ENCODE measurements at regions not wholly inside any gene's neighbourhood (a gene's known extent, or its start where the extent isn't known, plus 50 kb on each side); places are given as distances from the start of the nearest gene placed in this dataset.
"Not testable (repeated sequence)": the region's sequence is repeated elsewhere in the genome, so short reads cannot be mapped to it uniquely, and the experiment has no call there.

GRCh38 chr15:69565066-69565655 lies 112.5 kb downstream of the RPLP1 start:
- no peak for TF ChIP-seq CTCF (IDR thresholded peaks at IDR 0.05; ENCODE audit: insufficient read depth, low read length, missing control alignments)
- ChIA-PET CTCF (no interaction called here), POLR2A (no interaction called here)
- H3K4me3 ChIP-seq (ENCODE audit: low read depth, low read length): no peak overlapping the region
- no peak for DNase-seq (ENCODE audit: low read depth, low spot score)

- CTCF ChIA-PET: interaction anchor here (1.0 to 1.1 kb wide), 2 partner anchors 8 to 10 kb away, joined by 3 read pairs; no protein-coding TSS in a partner anchor
- POLR2A ChIA-PET; DNase-seq (ENCODE audit: low read depth, low spot score); H3K4me3 ChIP-seq (ENCODE audit: low read depth, low read length): not testable (repeated sequence)
Measured at GRCh38 chr15:69567238-69567760, 114.7 kb downstream of the RPLP1 start.

- POLR2A ChIA-PET: interaction anchor here (0.7 kb wide), 2 partner anchors 11 to 528 kb away, joined by 3 to 4 read pairs; no protein-coding TSS in a partner anchor
- CTCF ChIA-PET: interaction anchor here (0.7 to 1.0 kb wide), 3 partner anchors 8 to 46 kb away, joined by 3 to 4 read pairs (median 3); no protein-coding TSS in a partner anchor
- H3K4me3 ChIP-seq (ENCODE audit: low read depth, low read length): no peak overlapping the region
- TF ChIP-seq CTCF (IDR thresholded peaks at IDR 0.05; ENCODE audit: insufficient read depth, low read length, missing control alignments): no peak
- peak; percentile 46 for DNase-seq (ENCODE audit: low read depth, low spot score)
Measured at GRCh38 chr15:69568173-69569009, 115.8 kb downstream of the RPLP1 start.

- no peak overlapping the region for H3K4me3 ChIP-seq (ENCODE audit: low read depth, low read length)
- CTCF ChIA-PET: no interaction called here
- DNase-seq (ENCODE audit: low read depth, low spot score): no peak
- no peak for TF ChIP-seq CTCF (IDR thresholded peaks at IDR 0.05; ENCODE audit: insufficient read depth, low read length, missing control alignments)
- POLR2A ChIA-PET: no interaction called here
Measured at GRCh38 chr15:69570454-69570853, 117.8 kb downstream of the RPLP1 start.

GRCh38 chr15:69570997-69571396 lies 118.4 kb downstream of the RPLP1 start:
- ChIA-PET POLR2A (no interaction called here), CTCF (no interaction called here)
- no peak for DNase-seq (ENCODE audit: low read depth, low spot score)
- TF ChIP-seq CTCF (IDR thresholded peaks at IDR 0.05; ENCODE audit: insufficient read depth, low read length, missing control alignments): no peak
- no peak overlapping the region for H3K4me3 ChIP-seq (ENCODE audit: low read depth, low read length)

GRCh38 chr15:69573278-69573677 lies 120.7 kb downstream of the RPLP1 start:
- POLR2A ChIA-PET; DNase-seq (ENCODE audit: low read depth, low spot score); H3K4me3 ChIP-seq (ENCODE audit: low read depth, low read length): not testable (repeated sequence)
- CTCF ChIA-PET: interaction anchor here (0.8 to 4.1 kb wide), 2 partner anchors 13 to 893 kb away, joined by 3 to 27 read pairs; no protein-coding TSS in a partner anchor

GRCh38 chr15:69573815-69574475 lies 121.3 kb downstream of the RPLP1 start:
- DNase-seq (ENCODE audit: low read depth, low spot score): peak; percentile 7
- ChIA-PET CTCF (interaction anchor here (0.8 to 4.1 kb wide), 2 partner anchors 12 to 892 kb away, joined by 3 to 27 read pairs; no protein-coding TSS in a partner anchor), POLR2A (no interaction called here)
- no peak overlapping the region for H3K4me3 ChIP-seq (ENCODE audit: low read depth, low read length)
- no peak for TF ChIP-seq CTCF (IDR thresholded peaks at IDR 0.05; ENCODE audit: insufficient read depth, low read length, missing control alignments)
